Fibroblast of skin of right biceps (primary cell): ENCODE measurements at regions not wholly inside any gene's neighbourhood (a gene's known extent, or its start where the extent isn't known, plus 50 kb on each side); places are given as distances from the start of the nearest gene placed in this dataset.
"Not testable (repeated sequence)": the region's sequence is repeated elsewhere in the genome, so short reads cannot be mapped to it uniquely, and the experiment has no call there.

Experiments used
- DNase-seq: peaks from one replicate; pipeline ENCODE4 v3.0.0-alpha.2; 2013

DNA sequence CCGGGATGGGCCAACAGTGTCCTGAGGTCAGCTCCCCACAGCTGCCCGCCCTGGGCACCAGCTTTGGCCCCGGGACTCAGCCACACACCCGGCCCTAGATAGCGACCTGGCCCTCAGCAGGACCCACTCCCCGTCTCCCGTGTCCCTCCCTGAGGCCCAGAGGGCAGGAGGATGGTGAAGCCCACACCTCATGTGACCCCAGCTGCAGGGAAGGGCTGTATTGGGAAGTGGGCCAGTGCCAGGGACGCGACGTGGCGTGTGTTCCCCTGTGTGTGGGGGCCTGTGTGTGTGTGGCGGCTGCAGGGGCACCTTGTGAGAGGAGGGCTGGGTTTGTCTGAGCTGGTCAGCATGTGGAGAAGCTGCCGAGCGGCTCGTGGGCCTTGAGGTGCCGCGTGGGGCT is 241.7 kb downstream of the TMEM121 start:
- DNase-seq = not testable (repeated sequence)

DNA sequence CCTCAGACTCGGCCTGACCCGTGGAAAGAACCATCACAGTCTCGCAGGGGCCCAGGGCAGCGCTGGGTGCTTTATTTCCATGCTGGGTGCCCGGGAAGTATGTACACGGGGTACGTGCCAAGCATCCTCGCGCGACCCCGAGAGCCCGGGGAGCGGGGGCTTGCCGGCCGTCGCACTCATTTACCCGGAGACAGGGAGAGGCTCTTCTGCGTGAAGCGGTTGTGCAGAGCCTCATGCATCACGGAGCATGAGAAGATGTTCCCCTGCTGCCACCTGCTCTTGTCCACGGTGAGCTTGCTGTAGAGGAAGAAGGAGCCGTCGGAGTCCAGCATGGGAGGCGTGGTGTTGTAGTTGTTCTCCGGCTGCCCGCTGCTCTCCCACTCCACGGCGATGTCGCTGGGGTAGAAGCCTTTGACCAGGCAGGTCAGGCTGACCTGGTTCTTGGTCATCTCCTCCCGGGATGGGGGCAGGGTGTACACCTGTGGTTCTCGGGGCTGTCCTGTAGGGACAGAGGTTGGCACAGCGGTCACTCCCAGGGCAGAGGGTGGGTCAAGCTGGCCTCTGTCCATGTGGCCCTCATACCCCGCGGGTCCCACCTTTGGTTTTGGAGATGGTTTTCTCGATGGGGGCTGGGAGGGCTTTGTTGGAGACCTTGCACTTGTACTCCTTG is 242.8 kb downstream of the TMEM121 start:
- DNase-seq = not testable (repeated sequence)

DNA sequence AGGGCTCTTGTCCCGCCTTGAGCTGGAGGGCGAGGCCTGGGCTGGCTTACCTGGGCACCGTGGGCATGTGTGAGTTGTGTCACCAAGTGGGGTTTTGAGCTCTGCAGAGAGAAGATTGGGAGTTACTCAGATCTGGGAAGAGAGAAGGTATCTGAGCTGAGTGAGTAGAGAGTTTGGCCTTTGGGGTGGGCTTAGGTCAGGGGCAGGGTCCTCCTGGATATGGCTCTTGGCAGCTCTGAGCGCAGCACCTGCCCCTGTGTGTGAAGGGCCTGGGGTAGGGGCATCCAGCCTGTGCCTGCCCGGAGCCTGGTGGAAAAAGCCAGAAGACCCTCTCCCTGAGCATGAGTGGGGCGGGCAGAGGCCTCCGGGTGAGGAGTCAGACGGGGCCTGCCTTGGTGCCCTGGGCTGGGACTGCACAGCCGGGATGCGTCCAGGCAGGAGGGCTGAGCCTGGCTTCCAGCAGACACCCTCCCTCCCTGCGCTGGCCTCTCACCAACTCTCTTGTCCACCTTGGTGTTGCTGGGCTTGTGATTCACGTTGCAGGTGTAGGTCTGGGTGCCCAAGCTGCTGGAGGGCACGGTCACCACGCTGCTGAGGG is 244.3 kb downstream of the TMEM121 start:
- DNase-seq = not testable (repeated sequence)

DNA sequence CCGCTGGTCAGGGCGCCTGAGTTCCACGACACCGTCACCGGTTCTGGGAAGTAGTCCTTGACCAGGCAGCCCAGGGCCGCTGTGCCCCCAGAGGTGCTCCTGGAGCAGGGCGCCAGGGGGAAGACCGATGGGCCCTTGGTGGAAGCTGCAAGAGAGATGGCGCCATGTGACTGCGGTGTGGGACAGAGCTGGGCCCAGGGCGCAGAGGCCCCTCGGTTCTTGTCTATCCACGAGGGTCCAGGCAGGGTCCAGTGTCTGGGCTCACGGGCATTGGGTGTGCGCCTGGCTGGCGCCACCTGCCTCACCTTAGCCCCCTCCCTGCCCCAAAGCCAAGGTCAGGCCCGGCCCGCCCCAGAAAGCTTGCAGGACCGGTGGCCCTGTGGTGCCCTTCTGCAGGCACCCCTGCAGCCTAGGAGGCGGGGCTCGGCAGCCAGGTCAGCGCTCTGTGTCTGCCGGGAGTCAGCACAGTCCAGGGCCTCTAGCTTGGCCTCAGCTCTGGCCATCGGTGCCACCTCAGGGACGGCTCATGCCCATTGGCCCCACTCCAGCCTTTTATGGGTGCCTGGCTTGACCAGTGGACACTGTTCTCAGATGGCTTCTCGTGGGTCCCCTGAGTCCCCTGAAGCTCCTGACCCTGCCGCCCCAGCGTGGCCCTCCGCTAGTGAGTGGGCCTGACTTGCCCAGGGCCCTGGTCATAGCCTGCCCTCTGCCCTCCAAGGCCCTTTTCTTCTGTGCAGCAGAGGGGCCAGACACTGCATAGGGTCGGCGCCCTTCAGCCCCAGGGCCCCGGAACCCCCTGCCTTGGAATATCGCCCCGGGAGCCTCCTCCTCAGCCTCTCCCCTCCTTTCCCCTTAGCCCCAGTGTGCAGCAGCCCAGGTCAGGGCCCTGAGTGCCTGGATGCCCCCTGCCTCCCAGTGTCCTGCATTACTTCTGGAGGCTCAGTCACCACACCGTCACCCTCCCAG is 245.2 kb downstream of the TMEM121 start:
- not testable (repeated sequence) for DNase-seq

DNA sequence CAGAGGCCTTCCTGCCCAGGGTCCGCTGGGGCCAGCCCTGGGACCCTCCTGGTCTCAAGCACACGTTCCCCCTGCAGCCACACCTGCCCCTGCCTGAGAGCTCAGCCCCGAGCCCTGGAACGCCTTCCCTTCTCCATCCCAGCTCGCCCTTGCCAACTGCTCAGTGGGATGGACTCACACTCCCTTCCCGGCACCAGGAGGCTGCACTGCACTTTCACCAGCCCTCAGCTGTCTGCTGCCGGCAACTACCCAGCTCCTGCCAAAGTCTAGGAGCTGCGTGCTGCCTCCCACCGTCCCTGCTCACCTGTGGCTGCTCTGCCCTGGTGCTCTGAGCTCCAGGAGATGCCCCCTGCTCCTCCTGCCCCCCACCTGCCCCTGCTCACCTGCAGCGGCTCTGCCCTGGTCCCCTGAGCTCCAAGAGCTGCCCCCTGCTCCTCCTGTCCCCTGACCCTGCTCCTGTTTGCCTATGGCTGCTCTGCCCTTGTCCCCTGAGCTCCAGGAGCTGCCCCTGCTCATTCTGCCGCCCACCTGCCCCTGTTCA is 246.4 kb downstream of the TMEM121 start:
- DNase-seq = not testable (repeated sequence)

DNA sequence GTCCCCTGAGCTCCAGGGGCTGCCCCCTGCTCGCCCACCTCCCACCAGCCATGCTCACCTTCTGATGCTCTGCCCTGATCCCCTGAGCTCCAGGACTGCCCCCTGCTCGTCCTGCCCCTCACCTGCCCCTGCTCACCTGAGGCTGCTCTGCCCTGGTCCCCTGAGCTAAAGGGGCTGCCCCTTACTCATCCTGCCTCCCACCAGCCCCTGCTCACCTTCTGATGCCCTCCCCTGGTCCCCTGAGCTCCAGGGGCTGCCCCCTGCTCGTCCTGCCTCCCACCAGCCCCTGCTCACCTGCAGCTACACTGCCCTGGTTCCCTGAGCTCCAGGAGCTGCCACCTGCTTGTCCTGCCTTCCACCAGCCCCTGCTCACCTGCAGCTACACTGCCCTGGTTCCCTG is 247.2 kb downstream of the TMEM121 start:
- DNase-seq = no peak

DNA sequence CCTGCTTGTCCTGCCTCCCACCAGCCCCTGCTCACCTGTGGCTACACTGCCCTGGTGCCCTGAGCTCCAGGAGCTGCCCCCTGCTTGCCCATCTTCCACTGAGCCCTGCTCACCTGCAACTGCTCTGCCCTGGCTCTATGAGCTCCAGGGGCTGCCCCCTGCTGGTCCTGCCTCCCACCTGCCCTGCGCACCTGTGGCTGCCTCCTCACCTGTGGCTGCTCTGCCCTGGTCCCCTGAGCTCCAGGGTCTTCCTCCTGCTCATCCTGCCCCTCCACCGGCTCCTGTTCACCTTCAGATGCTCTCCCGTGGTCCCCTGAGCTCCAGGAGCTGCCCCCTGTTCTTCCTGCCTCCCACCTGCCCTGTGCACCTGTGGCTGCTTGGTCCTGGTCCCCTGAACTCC is 247.6 kb downstream of the TMEM121 start:
- DNase-seq = no peak

DNA sequence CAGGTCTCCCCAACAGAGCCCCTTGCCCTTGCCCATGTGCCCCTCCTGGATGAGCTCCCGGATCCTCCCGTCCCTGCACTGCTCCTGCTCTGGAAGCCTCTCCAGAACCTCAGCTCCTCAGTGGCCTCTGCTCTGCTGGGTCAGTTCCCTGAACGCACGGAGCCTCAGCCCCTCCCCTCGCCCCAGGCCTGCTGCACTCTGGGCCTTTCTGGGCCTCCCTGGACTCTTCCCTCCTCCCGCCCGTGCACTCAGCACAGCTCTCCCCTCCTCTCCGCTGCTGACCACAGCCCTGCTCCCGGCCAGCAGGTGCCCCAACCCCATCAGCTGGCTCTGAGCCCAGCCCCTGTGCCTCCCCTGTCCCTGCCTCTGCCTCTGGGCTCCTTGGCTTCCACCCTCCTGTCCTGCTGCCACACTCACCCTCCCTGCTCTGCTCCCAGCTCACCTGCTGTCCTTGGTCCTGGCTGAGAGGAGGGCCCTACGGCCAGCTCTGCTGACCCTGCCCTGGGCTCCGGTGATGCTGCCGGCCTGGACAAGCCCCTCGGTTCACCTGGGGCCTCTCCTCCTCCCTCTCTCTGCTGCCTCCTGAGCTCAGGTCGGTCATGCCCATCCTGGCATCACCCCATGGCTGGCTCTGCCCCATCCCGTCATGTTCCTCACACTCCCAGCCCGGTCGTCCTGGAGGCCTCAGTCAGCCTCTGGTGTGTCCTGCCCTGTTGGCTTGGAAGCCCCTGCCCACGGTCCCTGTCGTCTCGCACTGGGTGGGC is 248.4 kb downstream of the TMEM121 start:
- not testable (repeated sequence) for DNase-seq

DNA sequence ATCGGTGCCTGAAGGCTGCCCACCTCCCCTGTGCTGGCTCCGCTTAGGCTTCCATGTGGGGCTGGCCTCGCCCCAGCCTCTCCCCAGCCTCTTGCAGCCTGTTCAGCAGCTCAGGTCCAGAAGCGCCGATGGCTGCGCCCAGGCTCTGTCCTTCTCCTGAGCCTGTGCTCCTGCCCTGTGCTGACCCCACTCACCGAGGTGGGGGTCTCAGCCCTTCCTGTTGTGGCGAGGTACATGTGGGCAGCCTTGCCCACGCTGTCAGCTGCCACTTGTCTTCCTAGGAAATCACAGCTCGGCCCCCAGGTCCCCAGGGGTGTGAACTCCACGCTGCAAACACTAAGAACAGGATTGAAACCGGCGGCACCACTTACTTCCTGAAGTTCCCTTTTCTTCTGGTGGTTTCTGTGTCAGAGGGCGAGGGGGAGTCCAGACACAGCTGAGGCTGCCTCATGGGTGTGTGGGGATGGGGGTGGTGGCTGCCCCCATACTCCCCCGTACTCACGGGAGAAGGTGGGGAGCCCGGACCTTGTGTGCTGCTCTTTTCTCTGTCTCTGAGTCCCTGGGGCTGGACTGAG is 249.1 kb downstream of the TMEM121 start:
- DNase-seq = not testable (repeated sequence)

DNA sequence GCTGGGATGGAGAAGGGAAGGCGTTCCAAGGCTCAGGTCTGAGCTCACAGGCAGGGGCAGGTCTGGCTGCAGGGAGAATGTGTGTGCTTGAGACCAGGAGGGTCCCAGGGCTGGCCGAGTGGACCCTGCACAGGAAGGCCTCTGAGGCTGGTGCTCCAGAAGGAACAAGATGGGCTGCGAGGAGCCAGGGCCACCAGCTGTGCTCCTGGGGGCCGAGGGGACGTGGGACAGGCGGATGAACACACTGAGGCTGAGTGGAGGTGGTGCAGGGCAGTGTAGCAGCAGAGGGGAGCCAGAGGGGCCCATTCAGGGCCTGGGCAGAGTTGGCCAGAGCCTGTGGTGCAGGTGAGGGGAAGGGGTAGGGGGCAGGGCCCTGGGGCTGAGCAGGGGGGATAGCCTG is 249.7 kb downstream of the TMEM121 start:
- not testable (repeated sequence) for DNase-seq

DNA sequence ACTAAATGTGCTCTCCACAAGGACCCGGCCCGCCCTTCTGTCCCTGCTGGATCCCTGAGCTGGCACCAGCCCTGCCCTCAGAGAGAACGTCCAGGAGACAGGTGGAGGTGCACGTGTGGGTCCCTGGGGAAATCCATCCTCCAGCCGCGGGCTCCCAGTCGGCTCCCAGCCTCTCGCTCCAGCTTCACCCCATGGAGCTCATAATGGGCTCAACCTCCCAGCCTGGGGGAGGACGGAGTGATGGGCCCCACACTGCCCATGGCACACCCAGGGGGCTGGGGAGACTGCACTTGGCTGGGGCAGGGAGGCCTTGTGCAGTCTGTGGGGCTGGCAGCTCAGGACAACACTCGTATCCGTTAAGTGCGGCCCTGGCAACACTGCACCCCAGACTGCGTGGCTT is 250.5 kb downstream of the TMEM121 start:
- no peak for DNase-seq

DNA sequence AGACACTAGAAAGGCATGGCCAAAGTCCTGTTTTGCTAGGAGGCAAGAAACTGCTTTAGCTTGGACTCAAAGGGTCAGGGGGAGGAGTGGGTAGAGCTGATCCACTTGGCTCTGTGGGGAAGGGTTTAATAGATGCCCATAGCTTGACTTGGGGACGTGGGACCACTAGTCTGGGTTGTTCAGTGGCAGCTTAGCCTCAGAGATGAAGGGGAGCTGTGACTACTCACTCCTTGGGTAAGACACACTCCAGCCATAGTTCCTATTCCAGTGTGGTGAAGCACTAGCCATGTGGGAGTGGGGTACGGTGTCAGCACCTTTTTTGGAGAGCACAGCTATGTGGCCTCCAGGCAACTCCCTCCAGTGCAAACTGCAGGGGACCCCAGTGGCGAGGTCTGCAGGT is 257.3 kb downstream of the TMEM121 start:
- no peak for DNase-seq

DNA sequence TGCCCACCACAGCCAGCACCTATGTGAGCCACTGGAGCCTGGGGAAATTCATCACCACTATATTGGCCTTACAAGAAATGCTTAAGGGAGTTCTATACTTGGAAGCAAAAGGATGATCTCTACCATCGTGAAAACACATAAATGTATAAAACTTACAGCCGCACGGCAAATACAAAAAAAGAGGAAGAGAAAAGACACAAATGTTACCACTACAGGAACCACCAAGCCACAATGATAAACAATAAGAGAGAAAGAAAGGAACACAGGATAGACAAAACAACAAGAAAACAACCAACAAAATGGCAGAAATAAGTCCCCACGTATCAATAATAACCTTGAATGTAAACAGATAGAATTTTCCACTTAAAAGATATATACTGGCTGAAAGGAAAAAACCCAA is 267.5 kb downstream of the TMEM121 start:
- no peak for DNase-seq

DNA sequence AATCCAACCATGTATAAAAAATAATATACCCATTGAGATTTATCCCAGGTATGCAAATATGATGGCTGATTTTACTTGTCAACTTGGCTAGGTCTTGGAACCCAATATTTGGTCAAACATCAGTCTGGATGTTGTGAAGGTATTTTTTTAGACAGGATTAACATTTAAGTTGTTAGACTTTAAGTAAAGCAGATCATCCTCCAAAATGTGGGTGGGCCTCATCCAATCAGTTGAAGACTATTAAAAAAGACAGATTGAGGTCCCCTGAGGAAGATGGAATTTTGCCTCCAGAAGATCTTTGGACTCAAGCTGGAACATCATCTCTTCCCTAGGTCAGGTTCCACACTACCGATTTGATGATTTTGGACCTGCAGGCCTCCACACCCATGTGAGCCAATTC is 271.2 kb downstream of the TMEM121 start:
- DNase-seq = no peak

DNA sequence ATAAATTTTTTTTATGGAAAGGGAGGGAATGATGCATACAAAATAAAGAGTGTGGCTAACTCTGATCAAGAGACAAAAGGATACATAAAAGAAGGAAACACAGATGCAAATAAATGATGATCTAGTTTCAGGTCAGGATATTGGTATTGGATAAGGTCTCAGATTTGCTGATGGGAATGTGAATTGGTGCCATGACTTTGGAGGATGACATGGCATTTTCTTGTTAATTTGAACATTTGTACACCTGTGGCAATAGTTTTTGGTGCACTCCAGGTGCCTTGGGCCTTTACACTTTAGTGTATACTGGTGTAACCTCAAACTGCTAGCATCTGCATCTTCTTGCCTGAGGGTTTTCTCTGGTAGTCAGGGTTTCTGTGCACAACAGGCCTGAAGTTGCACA is 279.3 kb downstream of the TMEM121 start:
- DNase-seq = no peak

DNA sequence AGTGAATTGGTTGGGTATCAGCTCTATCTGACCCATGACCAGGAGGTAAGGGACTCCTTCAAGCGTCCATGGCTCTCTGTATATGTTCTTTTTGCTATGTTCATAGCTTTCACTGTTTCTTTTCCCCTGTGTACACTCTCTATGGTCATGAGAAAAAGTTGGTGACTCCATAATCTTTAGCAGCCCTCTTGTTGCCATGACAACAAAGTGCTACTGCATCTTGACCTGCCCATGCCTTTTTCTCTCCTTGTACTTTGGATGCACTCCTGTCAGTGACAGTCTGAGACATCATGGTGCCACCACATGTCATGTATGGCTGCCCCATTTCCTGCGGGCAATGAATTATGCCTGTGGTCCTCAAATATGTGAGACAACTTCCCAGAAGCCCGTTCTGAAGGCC is 280.2 kb downstream of the TMEM121 start:
- DNase-seq = no peak

DNA sequence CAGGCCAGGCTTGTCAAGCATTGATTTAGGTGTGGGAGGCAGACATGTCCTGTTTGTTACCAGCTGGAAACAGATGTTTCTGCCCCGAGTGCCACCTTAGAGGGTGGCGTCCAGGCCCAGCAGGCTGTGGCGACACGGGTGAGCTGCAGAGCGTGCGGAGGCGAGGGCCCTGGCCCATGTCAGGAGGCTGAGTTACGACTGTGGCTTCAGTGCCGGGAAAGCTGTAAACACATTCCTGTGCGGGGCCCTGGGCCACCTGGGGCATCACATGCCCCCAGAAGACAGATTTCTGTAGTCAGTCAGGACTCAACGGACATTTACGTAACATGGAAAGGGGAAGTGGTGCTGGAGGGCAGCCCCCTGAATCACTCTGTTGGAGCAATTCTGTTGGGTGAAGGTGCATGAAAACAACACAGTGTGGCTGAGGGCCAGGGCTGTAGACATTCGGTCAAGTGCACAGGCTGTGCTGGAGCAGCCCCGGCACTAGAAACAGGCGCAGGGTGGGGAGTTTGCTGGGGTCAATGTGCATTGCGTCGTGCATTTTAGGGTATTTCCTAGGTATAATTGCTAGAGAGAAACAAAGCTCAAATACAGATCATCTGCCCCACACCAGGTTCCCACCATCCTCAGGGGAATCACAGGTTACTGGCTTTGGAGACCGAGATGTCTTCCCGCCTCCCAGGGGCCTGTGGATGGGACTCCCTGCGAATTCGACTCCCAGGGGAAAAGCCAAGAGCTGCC is 291.8 kb downstream of the TMEM121 start:
- DNase-seq = no peak

DNA sequence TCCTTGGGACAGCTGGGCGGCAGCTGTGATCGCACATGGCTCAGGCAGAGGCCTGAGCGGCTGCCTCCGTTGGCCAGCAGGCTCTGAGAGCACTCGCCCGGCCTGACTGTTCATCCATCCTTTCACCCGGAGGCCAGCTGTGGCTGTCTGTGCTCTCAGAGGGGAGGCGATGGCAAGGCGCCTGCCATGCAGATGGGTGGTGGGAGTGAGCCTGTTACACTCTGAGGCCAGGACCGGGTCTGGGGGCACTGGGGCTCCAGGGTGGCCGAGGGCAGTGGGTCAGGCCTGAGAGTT is 292.3 kb downstream of the TMEM121 start:
- DNase-seq = no peak

DNA sequence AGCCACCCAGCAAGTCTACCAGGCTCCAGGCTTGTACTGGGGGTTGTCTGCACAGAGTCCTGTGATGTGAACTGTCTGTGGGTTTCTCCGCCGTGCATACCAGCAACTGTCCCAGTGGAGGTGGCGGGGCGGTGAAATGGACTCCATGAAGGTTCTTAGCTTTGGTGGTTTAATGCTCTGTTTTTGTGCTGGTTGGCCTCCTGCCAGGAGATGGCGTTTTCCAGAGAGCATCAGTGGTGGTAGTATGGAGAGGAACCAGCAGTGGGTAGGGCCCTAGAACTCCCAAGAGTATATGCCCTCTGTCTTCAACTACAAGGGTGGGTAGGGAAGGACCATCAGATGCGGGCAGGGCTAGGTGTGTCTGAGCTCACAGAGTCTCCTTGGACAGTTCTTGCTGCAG is 303.8 kb downstream of the TMEM121 start:
- no peak for DNase-seq

DNA sequence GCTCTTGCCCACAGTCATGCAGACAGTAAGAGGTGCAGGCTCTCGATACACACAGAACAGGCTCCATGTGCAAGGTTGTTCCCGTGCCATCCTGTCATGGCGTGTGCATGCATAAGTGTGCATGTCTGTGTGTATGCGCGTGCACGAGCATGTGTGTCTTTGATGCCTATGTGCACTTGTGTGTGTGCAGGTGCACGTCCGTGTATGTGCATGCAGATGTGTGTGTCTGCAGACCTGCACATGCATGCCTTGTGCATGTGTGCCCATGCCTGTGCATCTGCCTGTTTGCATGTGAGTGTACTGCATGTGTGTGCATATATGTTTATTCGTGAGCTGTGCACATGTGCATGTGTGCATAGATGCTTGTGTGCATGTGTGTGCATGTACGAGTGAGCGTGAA is 309.8 kb downstream of the TMEM121 start:
- DNase-seq = no peak

DNA sequence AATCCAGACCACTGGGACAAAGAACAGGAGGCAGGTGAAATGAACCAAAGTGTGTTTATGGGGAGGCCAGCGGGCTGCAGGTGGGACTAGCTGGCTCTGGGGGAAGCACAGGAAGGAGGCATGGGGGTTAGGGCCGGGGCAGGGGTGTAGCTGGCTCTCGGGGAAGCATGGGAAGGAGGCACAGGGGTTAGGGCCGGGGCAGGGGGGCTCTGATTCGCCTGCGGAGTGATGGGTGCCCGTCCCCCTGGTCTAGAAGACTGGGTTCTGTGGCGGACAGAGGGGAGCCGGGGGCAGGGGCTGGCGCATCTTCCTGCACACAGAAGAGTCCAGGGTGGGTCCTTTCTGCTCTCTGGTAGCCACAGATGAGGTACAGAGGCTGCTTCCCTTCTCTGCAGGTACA is 310.3 kb downstream of the TMEM121 start:
- DNase-seq = no peak
